OCI-LY3 (cell line): ENCODE measurements at regions not wholly inside any gene's neighbourhood (a gene's known extent, or its start where the extent isn't known, plus 50 kb on each side); places are given as distances from the start of the nearest gene placed in this dataset.

Source experiments
- EZH2phosphoT487 ChIP-seq: fragments of 200-600 bp; shearing (Covaris generic); IDR thresholded peaks from 2 replicates; pipeline ENCODE4 v1.6.1; 2018; ENCODE audit warnings: antibody characterized with exemption, mixed run types, low read depth
- TF ChIP-seq, protein P1 (sequence below): fragments of 200-600, 300-600 bp; sonication (generic); IDR thresholded peaks from 2 replicates; pipeline ENCODE4 v1.5.1; 2014; ENCODE audit warnings: antibody characterized with exemption, low read length, low read depth

DNA sequence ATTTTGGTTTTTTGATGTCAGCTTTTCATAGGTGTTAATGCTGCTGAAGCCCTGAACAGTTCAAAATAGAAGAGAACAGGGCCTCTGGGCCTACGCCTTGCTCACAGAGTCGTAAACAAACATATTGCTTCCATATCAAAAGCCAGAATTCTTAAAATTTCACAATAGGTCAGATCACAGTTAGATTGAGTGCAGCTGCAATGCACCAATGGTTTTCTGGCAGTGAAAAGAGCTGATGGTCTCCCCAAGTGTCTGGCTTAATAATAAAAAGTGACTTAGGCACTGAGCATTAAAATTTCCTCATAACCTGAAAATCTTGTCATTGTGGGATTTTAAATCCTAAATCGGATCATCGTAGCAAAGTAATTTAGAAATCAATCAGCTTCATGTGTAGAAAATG is 493.0 kb downstream of the CAAP1 start:
- no peak for TF ChIP-seq EZH2phosphoT487
- TF ChIP-seq, protein P1, sequence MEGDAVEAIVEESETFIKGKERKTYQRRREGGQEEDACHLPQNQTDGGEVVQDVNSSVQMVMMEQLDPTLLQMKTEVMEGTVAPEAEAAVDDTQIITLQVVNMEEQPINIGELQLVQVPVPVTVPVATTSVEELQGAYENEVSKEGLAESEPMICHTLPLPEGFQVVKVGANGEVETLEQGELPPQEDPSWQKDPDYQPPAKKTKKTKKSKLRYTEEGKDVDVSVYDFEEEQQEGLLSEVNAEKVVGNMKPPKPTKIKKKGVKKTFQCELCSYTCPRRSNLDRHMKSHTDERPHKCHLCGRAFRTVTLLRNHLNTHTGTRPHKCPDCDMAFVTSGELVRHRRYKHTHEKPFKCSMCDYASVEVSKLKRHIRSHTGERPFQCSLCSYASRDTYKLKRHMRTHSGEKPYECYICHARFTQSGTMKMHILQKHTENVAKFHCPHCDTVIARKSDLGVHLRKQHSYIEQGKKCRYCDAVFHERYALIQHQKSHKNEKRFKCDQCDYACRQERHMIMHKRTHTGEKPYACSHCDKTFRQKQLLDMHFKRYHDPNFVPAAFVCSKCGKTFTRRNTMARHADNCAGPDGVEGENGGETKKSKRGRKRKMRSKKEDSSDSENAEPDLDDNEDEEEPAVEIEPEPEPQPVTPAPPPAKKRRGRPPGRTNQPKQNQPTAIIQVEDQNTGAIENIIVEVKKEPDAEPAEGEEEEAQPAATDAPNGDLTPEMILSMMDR, result no peak
